Activated CD8-positive, alpha-beta T cell treated with anti-CD3 and anti-CD28 coated beads for 36 hours (primary cell): ENCODE measurements at regions not wholly inside any gene's neighbourhood (a gene's known extent, or its start where the extent isn't known, plus 50 kb on each side); places are given as distances from the start of the nearest gene placed in this dataset.
"Not testable (repeated sequence)": the region's sequence is repeated elsewhere in the genome, so short reads cannot be mapped to it uniquely, and the experiment has no call there.

ENCODE experiments used
- ATAC-seq: fragments of 200-7000 bp; cut with Tn5 transposase; one replicate; pipeline ENCODE4 v1.10.0; 2021; ENCODE audit warnings: mild to moderate bottlenecking, moderate library complexity
- CTCF ChIA-PET: fragments of 350-600 bp; sonication (Branson Sonifier 250); formaldehyde crosslinking; loops from one replicate; lab custom pipeline; 2021; ENCODE audit warnings: antibody characterized with exemption; lab: Charles Lee
- POLR2A ChIA-PET: fragments of 350-600 bp; sonication (Branson Sonifier 250); formaldehyde crosslinking; loops from one replicate; lab custom pipeline; 2021; ENCODE audit warnings: antibody characterized with exemption; lab: Charles Lee
- DNase-seq: peaks from one replicate; pipeline ENCODE4 v3.0.0-alpha.2; 2020
- H3K27ac Mint-ChIP-seq: one replicate; pipeline ENCODE4 v1.8.0; 2021; ENCODE audit warnings: mild to moderate bottlenecking, mixed read lengths
- H3K27me3 Mint-ChIP-seq: one replicate; pipeline ENCODE4 v1.8.0; 2021; ENCODE audit warnings: mixed read lengths
- H3K36me3 Mint-ChIP-seq: one replicate; pipeline ENCODE4 v1.8.0; 2021; ENCODE audit warnings: low read depth, mixed read lengths
- H3K4me1 Mint-ChIP-seq: one replicate; pipeline ENCODE4 v1.8.0; 2021; ENCODE audit warnings: low read depth, mixed read lengths
- H3K4me3 Mint-ChIP-seq: one replicate; pipeline ENCODE4 v1.8.0; 2021; ENCODE audit warnings: mild to moderate bottlenecking, moderate library complexity, mixed read lengths
- H3K9me3 Mint-ChIP-seq: one replicate; pipeline ENCODE4 v1.8.0; 2021; ENCODE audit warnings: mixed read lengths
- CTCF ChIP-seq: fragments of 200-600 bp; IDR thresholded peaks from one replicate; pipeline ENCODE4 v1.8.0; 2022; ENCODE audit warnings: antibody characterized with exemption, mild to moderate bottlenecking
- intact Hi-C: fragments of 100-400 bp; cut with micrococcal nuclease; formaldehyde crosslinking; loops from one replicate; pipeline ENCODE4 v1.10.0; 2022

GRCh38 chr4:79603681-79604080 is 195.7 kb upstream of the GK2 start:
- H3K9me3 Mint-ChIP-seq, result no peaks in the 10 kb centered on the region
- no peak for TF ChIP-seq CTCF
- intact Hi-C loops, result no loop called here
- H3K27me3 Mint-ChIP-seq, result no peaks in the 10 kb centered on the region
- DNase-seq (no peak), ATAC-seq (peak; percentile 68)
- H3K4me3 Mint-ChIP-seq, result no peak overlapping the region
- POLR2A ChIA-PET, result no interaction called here
- CTCF ChIA-PET, result interaction anchor here (1.3 kb wide), 1 partner anchor 32 kb away, joined by 3 read pairs; no protein-coding TSS in a partner anchor
- no peak overlapping the region for H3K27ac Mint-ChIP-seq
- H3K36me3 Mint-ChIP-seq, result no peaks in the 10 kb centered on the region
- H3K4me1 Mint-ChIP-seq, result peaks cover 11% of the 10 kb centered on the region

- no peak overlapping the region for H3K27ac Mint-ChIP-seq
- intact Hi-C loops, result no loop called here
- DNase-seq, result no peak
- no peaks in the 10 kb centered on the region for H3K27me3 Mint-ChIP-seq
- CTCF ChIA-PET, result no interaction called here
- TF ChIP-seq CTCF, result no peak
- POLR2A ChIA-PET, result no interaction called here
- no peak overlapping the region for H3K4me3 Mint-ChIP-seq
- H3K36me3 Mint-ChIP-seq, result no peaks in the 10 kb centered on the region
- ATAC-seq, result no peak
- no peaks in the 10 kb centered on the region for H3K9me3 Mint-ChIP-seq
- peaks cover 11% of the 10 kb centered on the region for H3K4me1 Mint-ChIP-seq
Measured at GRCh38 chr4:79599691-79600090, 191.7 kb upstream of the GK2 start.

GRCh38 chr4:79598801-79599200 is 190.8 kb upstream of the GK2 start:
- Mint-ChIP-seq H3K27ac (no peak overlapping the region), H3K4me1 (peaks cover 5% of the 10 kb centered on the region), H3K4me3 (no peak overlapping the region), H3K27me3 (no peaks in the 10 kb centered on the region), H3K36me3 (no peaks in the 10 kb centered on the region), H3K9me3 (no peaks in the 10 kb centered on the region)
- POLR2A ChIA-PET, result no interaction called here
- DNase-seq, result no peak
- no peak for TF ChIP-seq CTCF
- ATAC-seq, result no peak
- intact Hi-C loops, result no loop called here
- CTCF ChIA-PET, result no interaction called here

- H3K9me3 Mint-ChIP-seq, result no peaks in the 10 kb centered on the region
- POLR2A ChIA-PET, result no interaction called here
- CTCF ChIA-PET, result no interaction called here
- no peak for DNase-seq
- intact Hi-C loops, result no loop called here
- no peaks in the 10 kb centered on the region for H3K27me3 Mint-ChIP-seq
- H3K4me1 Mint-ChIP-seq, result no peaks in the 10 kb centered on the region
- TF ChIP-seq CTCF, result no peak
- ATAC-seq, result no peak
- H3K27ac Mint-ChIP-seq, result no peak overlapping the region
- no peaks in the 10 kb centered on the region for H3K36me3 Mint-ChIP-seq
- no peak overlapping the region for H3K4me3 Mint-ChIP-seq
Measured at GRCh38 chr4:79598214-79598613, 190.2 kb upstream of the GK2 start.

GRCh38 chr4:79597266-79597665 is 189.2 kb upstream of the GK2 start:
- intact Hi-C loops, result no loop called here
- no peaks in the 10 kb centered on the region for H3K9me3 Mint-ChIP-seq
- no peaks in the 10 kb centered on the region for H3K4me1 Mint-ChIP-seq
- ChIA-PET POLR2A (no interaction called here), CTCF (no interaction called here)
- DNase-seq (no peak), ATAC-seq (no peak)
- TF ChIP-seq CTCF, result no peak
- no peaks in the 10 kb centered on the region for H3K27me3 Mint-ChIP-seq
- H3K4me3 Mint-ChIP-seq, result no peak overlapping the region
- H3K27ac Mint-ChIP-seq, result no peak overlapping the region
- no peaks in the 10 kb centered on the region for H3K36me3 Mint-ChIP-seq

- H3K4me1 Mint-ChIP-seq, ATAC-seq, intact Hi-C loops, H3K27me3 Mint-ChIP-seq, H3K36me3 Mint-ChIP-seq, DNase-seq, H3K4me3 Mint-ChIP-seq, H3K27ac Mint-ChIP-seq, POLR2A ChIA-PET, H3K9me3 Mint-ChIP-seq, CTCF ChIA-PET: not testable (repeated sequence)
Measured at GRCh38 chr4:79592218-79592617, 184.2 kb upstream of the GK2 start.
